Epithelial cell of proximal tubule (primary cell): ENCODE measurements at regions not wholly inside any gene's neighbourhood (a gene's known extent, or its start where the extent isn't known, plus 50 kb on each side); places are given as distances from the start of the nearest gene placed in this dataset.

ENCODE experiments used
- DNase-seq: peaks from one replicate; pipeline ENCODE4 v3.0.0-alpha.2; 2011; ENCODE audit warnings: low read depth
- H3K4me3 ChIP-seq: 2 replicates; pipeline ENCODE4 v1.5.1; 2011; ENCODE audit warnings: low read depth, mild to moderate bottlenecking, low read length
- CTCF ChIP-seq: conservative IDR thresholded peaks from 2 replicates; pipeline ENCODE4 v1.5.1; 2012; ENCODE audit warnings: low read depth, mild to moderate bottlenecking, low read length

DNA sequence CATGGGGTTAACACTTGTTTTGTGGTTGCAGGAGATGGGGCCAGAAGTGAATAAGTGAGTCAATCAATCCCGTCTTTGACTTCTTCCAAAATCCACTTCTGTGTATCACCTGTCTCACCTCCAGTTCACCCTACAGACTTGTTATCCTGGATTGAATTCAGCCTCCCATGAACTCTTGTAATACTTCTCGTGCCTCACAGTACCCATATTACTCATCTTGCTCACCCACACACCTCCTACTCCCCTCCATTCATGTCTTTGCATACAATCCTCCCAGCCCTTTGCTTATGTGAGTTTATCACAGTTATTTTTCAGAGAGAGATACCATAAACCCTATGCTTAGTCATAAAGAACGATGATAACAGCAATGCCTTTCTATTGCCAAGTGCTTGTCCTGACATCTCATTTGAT is 52.9 kb upstream of the PAPPA start:
- no peak for TF ChIP-seq CTCF
- no peak for DNase-seq
- no peak overlapping the region for H3K4me3 ChIP-seq

DNA sequence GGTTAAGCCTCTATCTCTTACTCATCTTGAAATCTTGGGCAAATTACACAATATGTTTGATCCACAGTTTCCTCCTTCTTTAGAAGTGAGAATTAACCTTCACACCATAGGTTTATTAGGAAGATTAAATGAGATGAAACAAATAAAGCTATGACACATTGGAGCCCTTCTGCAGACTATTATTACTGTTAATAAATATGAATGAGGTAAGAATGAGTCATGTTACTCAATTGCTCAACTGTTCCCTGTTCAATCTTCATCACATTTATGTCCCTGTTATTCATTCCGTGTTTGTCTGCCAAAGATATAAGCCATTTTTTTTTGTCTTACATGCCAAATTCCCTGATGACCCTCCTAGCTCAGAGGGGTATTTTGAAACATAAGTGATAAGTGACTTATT is 52.1 kb upstream of the PAPPA start:
- DNase-seq: peak; percentile 43
- H3K4me3 ChIP-seq: no peak overlapping the region

GRCh38 chr9:116102596-116102995 is 51.0 kb upstream of the PAPPA start:
- no peak overlapping the region for H3K4me3 ChIP-seq
- no peak for TF ChIP-seq CTCF
- DNase-seq: no peak

More for the DNA sequence above, 52.1 kb upstream of the PAPPA start:
- TF ChIP-seq CTCF: no peak
